ENCODE measurements at regions not wholly inside any gene's neighbourhood (a gene's known extent, or its start where the extent isn't known, plus 50 kb on each side); places are given as distances from the start of the nearest gene placed in this dataset.

DNA sequence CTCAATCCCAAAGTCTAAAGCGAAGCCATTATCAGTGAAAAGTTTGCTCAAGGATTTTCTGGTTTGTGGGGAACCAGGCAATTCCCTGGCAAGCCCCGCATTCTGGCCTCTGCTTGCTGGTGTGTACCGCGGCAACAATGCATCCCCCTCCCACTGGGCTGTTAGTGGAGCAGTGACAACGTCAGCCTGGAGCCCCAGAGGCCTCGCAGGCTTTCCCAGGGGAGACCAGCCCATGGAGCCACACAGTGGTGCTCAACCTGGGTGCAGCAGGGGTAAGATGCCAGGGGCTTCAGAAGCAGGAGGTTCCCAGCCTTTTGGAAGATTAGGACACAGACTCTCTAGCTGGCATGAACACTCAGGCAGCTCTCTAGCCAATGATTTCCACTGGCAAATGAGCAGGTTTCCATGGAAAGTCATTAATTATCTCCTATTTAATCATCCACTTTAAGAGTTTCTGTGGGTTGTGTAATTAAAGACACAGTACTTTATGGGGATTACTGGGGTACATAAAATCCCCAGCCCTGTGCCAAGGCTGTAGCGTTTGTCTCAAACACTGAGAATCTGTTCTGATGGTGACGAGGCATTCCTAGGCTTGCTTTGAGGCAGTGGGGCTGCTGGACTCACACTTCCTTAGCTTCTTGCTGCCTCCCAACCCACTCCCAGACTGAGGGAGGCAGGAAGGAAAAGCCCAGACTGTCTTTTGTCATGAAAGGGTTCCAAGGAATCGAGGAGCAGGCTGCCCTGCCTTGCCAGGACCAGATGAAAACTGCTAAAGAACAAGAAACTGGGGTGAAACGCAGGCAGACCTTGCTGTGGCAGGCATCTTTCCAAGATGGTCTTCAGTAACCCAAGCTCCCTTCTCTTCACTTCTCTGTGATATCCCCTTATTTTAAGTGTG, 411.9 kb upstream of the SHH start:
- no peaks in the 10 kb centered on the region for H3K36me3 ChIP-seq (replicated peaks; ENCODE audit: insufficient read depth, low read depth)
- H3K4me3 ChIP-seq, result no peak overlapping the region
- no peaks in the 10 kb centered on the region for H3K79me2 ChIP-seq
- H3K9me2 ChIP-seq (replicated peaks; ENCODE audit: insufficient read depth), result no peaks in the 10 kb centered on the region
- 67% methylated on average over 9 of the region's 10 CpGs for WGBS (ENCODE audit: low lambda C conversion rate, missing lambda C conversion rate)
- H4K20me1 ChIP-seq (ENCODE audit: insufficient read depth, poor library complexity, severe bottlenecking), result no peaks in the 10 kb centered on the region
- no peaks in the 10 kb centered on the region for H3K27me3 ChIP-seq
- no peaks in the 10 kb centered on the region for H3K9me3 ChIP-seq (ENCODE audit: low read depth)
- no peaks in the 10 kb centered on the region for H3K4me1 ChIP-seq (ENCODE audit: insufficient read depth)
- no peak for DNase-seq (ENCODE audit: low spot score)
- H3K4me2 ChIP-seq, result no peak overlapping the region
- no peak overlapping the region for H2AFZ ChIP-seq
- TF ChIP-seq EZH2phosphoT487 (IDR thresholded peaks at IDR 0.05; ENCODE audit: low read depth, severe bottlenecking, unreplicated experiment), result no peak
- TF ChIP-seq EZH2 (IDR thresholded peaks at IDR 0.05; ENCODE audit: borderline replicate concordance), result no peak
- TF ChIP-seq, protein P1, sequence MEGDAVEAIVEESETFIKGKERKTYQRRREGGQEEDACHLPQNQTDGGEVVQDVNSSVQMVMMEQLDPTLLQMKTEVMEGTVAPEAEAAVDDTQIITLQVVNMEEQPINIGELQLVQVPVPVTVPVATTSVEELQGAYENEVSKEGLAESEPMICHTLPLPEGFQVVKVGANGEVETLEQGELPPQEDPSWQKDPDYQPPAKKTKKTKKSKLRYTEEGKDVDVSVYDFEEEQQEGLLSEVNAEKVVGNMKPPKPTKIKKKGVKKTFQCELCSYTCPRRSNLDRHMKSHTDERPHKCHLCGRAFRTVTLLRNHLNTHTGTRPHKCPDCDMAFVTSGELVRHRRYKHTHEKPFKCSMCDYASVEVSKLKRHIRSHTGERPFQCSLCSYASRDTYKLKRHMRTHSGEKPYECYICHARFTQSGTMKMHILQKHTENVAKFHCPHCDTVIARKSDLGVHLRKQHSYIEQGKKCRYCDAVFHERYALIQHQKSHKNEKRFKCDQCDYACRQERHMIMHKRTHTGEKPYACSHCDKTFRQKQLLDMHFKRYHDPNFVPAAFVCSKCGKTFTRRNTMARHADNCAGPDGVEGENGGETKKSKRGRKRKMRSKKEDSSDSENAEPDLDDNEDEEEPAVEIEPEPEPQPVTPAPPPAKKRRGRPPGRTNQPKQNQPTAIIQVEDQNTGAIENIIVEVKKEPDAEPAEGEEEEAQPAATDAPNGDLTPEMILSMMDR (IDR thresholded peaks at IDR 0.05; ENCODE audit: poor library complexity), result no peak
- H3K27ac ChIP-seq, result no peak overlapping the region

DNA sequence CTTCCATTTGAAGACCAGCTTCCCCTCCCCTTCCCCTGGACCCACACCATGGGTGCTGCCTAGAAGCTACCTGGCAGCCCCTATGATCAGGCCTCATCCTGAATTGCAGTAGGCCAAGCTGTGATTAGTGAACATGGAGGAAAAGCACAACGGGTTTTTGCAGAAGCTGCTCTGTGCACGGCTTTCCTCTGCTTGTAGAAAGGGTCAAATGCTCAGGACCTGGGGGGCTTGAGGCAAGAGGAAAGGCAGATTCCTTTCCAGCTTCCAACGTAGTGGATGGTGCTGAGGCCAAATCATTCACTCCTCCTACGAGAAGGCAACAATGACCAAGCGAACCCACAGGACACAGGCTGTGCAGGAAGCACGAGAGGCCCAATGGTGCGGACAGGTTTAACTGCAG, 410.3 kb upstream of the SHH start:
- H3K9me2 ChIP-seq (replicated peaks; ENCODE audit: insufficient read depth), result no peaks in the 10 kb centered on the region
- no peak overlapping the region for H2AFZ ChIP-seq
- TF ChIP-seq EZH2 (IDR thresholded peaks at IDR 0.05; ENCODE audit: borderline replicate concordance) (no peak), EZH2phosphoT487 (IDR thresholded peaks at IDR 0.05; ENCODE audit: low read depth, severe bottlenecking, unreplicated experiment) (no peak)
- TF ChIP-seq, protein P1 (IDR thresholded peaks at IDR 0.05; ENCODE audit: poor library complexity), result no peak
- no peaks in the 10 kb centered on the region for H3K27me3 ChIP-seq
- H3K4me2 ChIP-seq, result no peak overlapping the region
- no peaks in the 10 kb centered on the region for H3K79me2 ChIP-seq
- no peaks in the 10 kb centered on the region for H3K9me3 ChIP-seq (ENCODE audit: low read depth)
- 82% methylated on average over 7 of the region's 7 CpGs for WGBS (ENCODE audit: low lambda C conversion rate, missing lambda C conversion rate)
- no peak for DNase-seq (ENCODE audit: low spot score)
- H3K4me1 ChIP-seq (ENCODE audit: insufficient read depth), result no peaks in the 10 kb centered on the region
- no peaks in the 10 kb centered on the region for H3K36me3 ChIP-seq (replicated peaks; ENCODE audit: insufficient read depth, low read depth)
- no peak overlapping the region for H3K4me3 ChIP-seq
- no peak overlapping the region for H3K27ac ChIP-seq
- no peaks in the 10 kb centered on the region for H4K20me1 ChIP-seq (ENCODE audit: insufficient read depth, poor library complexity, severe bottlenecking)

GRCh38 chr7:156222151-156222550, 409.9 kb upstream of the SHH start:
- Histone ChIP-seq H3K27ac (no peak overlapping the region), H4K20me1 (ENCODE audit: insufficient read depth, poor library complexity, severe bottlenecking) (no peaks in the 10 kb centered on the region), H3K4me1 (ENCODE audit: insufficient read depth) (no peaks in the 10 kb centered on the region), H3K36me3 (replicated peaks; ENCODE audit: insufficient read depth, low read depth) (no peaks in the 10 kb centered on the region), H2AFZ (no peak overlapping the region), H3K9me3 (ENCODE audit: low read depth) (no peaks in the 10 kb centered on the region), H3K27me3 (no peaks in the 10 kb centered on the region), H3K9me2 (replicated peaks; ENCODE audit: insufficient read depth) (no peaks in the 10 kb centered on the region), H3K4me2 (no peak overlapping the region), H3K4me3 (no peak overlapping the region), H3K79me2 (no peaks in the 10 kb centered on the region)
- TF ChIP-seq EZH2 (IDR thresholded peaks at IDR 0.05; ENCODE audit: borderline replicate concordance) (no peak), EZH2phosphoT487 (IDR thresholded peaks at IDR 0.05; ENCODE audit: low read depth, severe bottlenecking, unreplicated experiment) (no peak)
- TF ChIP-seq, protein P1 (IDR thresholded peaks at IDR 0.05; ENCODE audit: poor library complexity), result no peak
- no peak for DNase-seq (ENCODE audit: low spot score)
- WGBS (ENCODE audit: low lambda C conversion rate, missing lambda C conversion rate), result 95% methylated on average over 4 of the region's 4 CpGs

Measured in hepatocyte (in vitro differentiated cells).